GM18502 (cell line): ENCODE measurements at regions not wholly inside any gene's neighbourhood (a gene's known extent, or its start where the extent isn't known, plus 50 kb on each side); places are given as distances from the start of the nearest gene placed in this dataset.

Experiments
- ATAC-seq: cut with Tn5 transposase; IDR thresholded peaks from one replicate; pipeline ENCODE4 v1.9.1; 2021; ENCODE audit warnings: mild to moderate bottlenecking; ENCODE audit not compliant: unreplicated experiment, poor library complexity

GRCh38 chr3:159627229-159627628, 361.4 kb upstream of the IL12A start:
- ATAC-seq = no peak

DNA sequence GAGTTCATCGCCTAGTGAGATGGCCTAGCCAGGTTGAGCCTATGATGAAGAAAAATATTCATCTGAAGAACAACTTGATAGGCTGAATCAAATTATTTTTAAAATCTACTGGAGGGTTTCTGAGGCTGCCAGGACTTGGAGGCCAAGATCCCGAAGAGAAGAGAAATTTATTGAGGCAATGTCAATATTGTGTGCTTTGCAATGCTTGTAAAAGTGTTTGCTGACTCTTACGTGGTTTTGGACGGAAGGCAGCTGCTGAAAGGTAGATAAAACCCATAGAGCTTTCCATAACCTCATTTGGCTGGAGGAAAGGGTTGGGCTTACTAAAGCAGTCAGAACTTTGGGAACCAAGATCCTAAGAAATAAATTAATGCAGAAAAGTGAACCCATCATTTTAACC, 361.0 kb upstream of the IL12A start:
- ATAC-seq = no peak

DNA sequence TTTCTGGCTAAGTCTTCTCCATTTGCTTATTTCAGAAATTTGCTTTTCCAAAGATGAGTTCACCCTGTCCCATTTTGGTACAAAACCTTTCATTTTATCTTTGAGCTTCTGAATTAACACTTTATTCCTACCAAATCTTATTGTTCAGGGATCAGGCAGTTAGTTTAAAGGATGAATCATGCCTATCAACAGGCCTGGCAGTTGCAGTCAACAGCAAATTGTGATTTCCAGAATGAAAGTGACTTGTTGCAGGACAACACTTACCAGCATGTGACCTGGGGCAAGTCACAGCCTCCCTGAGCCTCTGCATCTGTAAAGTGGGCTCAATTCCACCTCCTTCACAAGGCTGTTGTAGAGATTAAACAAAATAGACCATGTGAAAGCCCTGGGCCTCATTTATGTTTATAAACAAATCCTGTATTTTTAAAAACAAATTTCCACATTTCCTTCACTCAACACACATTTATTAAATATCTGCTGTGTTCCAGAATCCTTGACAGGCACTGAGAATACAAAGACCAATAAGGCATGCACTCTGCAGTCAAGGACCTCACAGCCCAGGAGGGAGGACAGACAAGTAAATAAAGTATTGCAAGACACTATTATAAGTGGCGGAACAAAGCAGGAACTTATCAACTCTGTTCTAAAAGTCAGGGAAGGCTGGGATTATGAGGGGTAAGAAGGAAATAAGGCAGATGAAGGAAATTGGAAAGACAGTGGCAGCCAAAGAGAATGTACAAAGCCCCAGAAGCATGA, 359.1 kb upstream of the IL12A start:
- no peak for ATAC-seq

DNA sequence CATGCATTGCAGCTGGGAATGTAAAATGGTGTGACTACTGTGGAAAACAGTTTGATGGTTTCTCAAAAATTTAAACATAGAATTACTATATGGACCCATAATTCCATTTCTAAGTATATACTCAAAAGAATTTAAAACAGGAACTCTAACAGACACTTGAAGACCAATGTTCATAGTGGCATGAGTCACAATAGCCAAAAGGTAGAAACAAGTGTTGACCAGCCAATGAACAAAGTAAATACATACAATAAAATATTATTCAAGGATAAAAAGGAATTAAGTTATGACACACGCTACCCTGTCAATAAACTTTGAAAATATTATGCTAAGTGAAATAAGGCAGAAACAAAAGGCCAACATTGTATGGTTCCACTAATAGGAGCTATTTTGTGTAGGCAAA, 357.4 kb upstream of the IL12A start:
- no peak for ATAC-seq

- no peak for ATAC-seq
Observed at GRCh38 chr3:159632128-159632527, 356.5 kb upstream of the IL12A start.

DNA sequence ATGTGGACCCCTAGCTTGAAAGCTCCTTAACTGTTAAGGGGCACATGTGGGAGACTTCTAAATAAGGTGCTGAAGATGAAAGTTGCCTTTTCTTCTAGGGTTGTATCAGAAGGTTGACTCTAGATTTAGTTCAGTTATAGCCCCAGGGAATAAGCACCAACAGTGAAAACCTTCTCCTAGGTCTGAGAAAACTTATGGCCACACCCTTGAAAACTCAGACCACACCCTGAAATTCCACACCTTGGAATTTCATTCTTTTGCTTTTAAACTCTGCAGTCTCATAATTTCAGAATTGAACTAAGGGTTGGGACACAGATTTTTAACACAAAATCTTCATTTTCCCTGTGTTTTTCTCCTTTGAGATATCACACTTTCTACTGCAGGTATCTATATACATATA, 355.8 kb upstream of the IL12A start:
- no peak for ATAC-seq

DNA sequence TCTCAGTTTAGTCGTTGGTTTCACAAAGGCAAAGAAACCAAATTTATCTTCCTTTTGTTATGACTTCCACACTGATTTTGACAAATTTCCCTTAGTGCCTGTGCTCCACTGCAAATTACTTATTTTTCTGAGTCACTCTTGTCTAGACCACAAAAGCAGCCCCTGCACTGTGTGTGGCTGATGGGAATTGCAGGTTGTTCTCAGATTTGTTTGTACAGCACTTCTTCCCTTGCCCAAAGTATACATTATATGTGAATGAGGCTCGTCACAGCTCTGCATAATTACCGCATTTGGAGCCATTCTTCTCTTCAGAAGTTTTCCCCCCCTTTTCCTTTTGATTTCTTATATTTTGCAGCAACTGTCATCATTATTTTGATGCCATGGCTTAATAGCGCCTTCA, 354.2 kb upstream of the IL12A start:
- ATAC-seq = no peak

GRCh38 chr3:159635047-159635641, 353.5 kb upstream of the IL12A start:
- no peak for ATAC-seq

DNA sequence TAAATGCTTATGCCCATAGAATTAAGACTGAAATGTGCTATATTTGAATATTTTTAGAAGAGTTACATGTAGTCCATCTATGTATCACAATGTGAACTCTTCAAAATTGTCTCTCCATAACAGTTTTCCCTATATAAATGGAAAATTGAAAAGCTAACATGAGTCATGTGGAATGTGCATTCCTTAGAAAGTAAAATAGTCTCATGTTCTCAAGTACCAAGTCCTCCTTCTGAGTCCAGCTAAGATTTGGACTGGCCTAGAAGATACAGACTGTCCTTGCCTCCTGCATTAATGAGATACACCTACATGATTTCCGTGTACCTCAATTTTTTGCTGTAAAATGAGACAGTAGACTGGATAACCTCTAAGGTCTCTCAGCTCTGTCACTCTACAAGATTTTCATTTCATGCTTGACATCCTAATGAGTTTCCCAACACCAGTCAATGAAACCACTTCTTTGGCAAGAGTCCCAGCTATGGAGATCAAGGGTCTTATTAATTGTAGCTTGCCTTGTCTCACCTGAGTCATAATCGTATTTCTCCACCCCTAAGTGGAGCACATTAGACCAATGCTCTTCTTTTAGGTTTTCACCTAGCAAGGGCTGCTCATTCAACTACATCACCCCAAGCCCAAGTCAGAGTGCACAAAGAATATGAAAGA, 350.6 kb upstream of the IL12A start:
- ATAC-seq = no peak

- no peak for ATAC-seq
Observed at GRCh38 chr3:159640225-159640624, 348.4 kb upstream of the IL12A start.

- no peak for ATAC-seq
Observed at GRCh38 chr3:159643406-159643805, 345.2 kb upstream of the IL12A start.

DNA sequence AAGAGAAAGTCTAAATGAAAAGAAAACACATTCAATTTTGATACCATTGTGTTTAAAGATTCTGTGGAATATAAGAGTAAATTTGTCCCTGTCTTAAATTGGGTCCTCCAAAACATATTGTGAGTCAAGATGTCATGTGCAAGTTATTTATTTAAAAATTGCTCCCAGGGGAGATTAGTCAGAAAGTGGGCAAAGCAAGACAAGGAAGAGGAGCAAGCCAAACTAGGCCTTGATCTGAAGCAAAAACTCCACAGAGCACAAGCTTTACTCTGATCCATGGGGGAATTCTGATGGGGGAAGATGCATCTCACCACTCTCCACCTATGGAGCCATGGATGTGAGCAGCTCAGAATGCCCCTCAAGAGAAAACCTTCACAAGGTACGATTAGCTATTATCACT, 342.8 kb upstream of the IL12A start:
- ATAC-seq = no peak

- no peak for ATAC-seq
Observed at GRCh38 chr3:159649951-159650350, 338.7 kb upstream of the IL12A start.

DNA sequence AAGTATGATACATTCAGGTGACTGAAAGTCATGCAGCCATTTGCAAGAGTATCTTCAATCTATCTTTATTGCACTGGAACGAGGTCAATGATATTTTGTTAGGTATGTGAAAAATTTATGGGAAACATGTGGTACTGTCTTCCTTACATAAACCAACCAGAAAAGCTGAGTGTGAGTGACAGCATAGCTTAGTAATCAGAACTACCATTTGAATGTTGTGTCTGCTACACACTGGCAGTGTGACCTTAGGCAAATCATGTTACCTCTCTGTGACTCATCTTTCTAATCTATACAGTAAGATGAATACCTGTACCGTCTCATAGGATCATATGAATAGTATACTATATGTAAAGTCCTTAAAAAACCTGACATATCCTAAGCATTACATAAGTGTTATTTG, 337.9 kb upstream of the IL12A start:
- no peak for ATAC-seq

DNA sequence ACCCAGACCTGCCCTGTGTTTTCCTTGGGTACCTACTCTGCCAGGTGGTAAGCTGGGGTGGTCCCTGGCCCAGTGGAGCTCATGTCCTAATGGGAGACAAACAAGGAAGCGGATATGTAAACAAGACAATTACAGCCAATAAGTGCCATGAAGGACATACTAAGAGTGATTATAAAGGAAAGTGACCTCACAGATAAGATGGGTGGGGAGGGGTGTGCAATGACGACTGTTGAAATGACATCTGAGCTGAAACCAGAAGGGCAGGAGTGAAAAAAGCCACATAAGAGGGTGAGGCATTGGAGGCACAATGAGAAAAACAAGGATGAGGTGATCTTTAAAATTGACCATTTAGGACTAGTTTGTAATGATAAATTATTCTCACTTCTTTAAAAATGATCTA, 336.2 kb upstream of the IL12A start:
- ATAC-seq = no peak

- no peak for ATAC-seq
Observed at GRCh38 chr3:159654183-159655134, 334.2 kb upstream of the IL12A start.

DNA sequence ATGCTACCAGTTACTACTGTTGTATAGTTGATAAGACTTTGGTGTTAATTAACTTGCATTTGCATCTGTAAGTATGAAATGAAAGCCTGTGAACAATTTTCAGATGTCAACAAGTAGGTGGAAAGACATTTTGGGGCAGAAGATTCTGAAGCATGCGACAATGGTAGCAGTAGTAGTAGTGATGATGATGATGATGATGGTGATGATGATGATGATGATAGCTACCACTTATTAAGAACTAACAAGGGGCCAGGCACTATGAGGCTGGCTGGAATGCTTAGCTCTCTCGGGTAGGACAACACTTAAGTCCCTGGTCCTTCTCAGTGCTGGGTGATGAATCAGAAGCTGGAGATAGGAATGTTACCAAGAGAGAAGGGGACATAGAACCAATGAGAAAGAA, 333.4 kb upstream of the IL12A start:
- ATAC-seq = no peak

- no peak for ATAC-seq
Observed at GRCh38 chr3:159657176-159657575, 331.5 kb upstream of the IL12A start.

- no peak for ATAC-seq
Observed at GRCh38 chr3:159657629-159658028, 331.0 kb upstream of the IL12A start.

DNA sequence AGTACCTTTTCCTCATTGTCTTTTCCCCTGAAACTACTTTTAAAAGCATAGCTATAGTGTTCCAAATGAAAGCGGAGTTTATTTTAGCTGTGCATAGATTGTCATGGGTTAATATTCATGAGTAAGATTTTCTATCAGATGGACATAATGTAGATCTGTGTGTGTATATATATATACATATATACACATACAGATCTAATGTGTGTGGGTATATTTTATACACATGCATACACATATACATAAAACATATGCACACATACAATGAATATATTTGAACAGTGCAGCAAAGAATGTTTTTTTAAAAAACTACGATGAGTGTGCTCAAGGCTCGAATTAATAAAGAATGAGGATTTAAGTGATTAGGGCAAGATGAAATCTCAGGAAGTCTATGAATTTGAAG, 328.3 kb upstream of the IL12A start:
- no peak for ATAC-seq

DNA sequence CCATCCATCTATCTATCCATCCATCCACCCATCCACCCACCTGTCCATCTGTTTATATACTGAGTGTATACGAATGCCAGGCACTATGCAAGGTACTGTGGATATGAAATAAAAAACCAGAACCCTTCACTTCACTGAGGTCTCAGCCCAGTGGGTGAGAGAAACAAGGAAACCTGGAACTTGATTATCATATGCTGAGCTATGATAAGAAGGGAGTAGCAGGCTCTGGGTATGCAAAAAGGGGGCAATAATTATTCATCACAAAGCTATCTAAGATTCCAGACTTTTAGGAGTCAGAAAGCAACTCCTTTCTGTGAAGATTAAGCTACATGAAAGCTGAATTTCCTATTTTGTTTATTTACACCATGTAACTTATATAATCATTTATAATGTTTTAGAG, 327.7 kb upstream of the IL12A start:
- no peak for ATAC-seq
